Endothelial cell of hepatic sinusoid (primary cell): ENCODE measurements at regions not wholly inside any gene's neighbourhood (a gene's known extent, or its start where the extent isn't known, plus 50 kb on each side); places are given as distances from the start of the nearest gene placed in this dataset.
"Not testable (repeated sequence)": the region's sequence is repeated elsewhere in the genome, so short reads cannot be mapped to it uniquely, and the experiment has no call there.

ENCODE experiments used
- in situ Hi-C: cut with HindIII; loops from 2 replicates; pipeline ENCODE4 v1.10.0; 2017; ENCODE audit warnings: low sequenced_read_pairs

DNA sequence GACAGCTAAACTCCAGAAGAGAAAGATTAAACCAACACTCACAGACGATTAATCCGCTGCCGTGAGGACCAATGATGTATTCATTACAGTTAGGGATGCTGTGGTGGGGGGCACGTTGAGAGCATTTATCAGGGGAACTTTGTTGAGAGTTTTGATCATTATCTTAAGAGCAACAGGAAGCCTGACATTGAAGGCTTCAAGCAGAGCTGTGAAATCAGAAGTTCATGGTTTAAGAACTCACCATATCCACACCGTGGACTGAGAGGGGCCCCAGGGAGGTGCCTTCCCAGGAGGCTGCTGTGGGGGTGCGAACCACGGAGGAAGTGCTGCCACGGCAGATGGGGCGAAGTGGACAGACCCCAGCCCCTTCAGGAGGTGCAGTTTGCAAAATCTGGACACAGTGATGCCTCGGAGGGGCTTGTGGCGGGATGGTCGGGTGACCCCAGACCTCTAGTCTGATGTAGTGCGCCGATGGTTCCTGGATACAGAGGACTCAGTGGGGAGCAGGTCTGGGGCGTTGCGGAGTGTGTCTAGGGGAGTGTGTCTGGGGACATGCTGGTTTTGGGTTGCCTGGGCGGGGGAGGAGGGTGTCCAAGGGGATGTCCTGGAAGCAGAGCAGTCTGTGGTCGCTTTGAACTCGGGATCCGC is 73.0 kb downstream of the DIO3 start:
- in situ Hi-C loops, result loop anchor here (5.0 to 25.0 kb wide), 2 partner anchors 62 to 972 kb away; no protein-coding TSS in a partner anchor

DNA sequence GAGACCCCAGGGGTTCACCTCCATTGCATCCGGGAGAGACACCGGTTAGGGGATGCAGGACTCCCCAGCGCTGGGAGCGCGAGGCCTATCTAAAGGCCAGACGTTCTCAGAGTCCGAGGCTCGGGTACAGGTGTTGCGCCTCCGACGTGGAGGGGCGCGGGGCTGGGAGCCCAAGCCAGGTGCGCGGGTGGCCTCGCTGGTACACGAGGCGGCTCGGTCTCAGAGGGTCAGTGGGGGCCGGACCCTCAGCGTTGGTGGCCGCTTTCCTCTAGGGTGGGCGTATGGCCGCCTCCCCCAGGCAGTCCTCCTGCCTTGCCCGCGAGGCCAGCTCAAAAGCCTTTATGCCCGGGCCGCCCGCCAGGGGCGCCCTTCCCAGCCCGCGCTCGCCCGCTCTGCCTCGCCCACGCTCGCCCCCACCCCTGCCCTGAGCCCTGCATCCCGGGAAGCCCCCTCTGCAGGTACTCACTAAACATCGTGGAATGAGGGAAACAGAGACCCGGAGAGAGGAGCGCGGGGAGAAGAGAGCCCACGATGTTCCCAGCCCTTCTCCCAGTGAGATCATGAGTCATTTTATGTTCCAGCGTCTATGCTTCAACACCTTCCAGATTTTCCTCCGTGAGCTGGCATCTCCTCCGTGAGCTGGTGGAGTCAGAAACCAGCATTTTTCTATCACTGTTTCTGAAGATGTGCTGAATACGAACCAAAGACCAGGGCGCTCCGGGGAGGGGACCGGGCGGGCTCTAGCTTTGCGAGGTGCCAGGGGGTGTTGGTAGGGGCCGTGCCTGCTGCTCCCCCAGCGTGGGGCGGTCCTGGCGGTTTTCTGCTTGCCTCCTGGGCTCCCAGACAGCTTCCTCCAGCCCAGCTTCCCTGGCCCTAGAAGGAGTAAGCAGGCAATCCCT is 73.8 kb downstream of the DIO3 start:
- in situ Hi-C loops, result loop anchor here (5.0 to 25.0 kb wide), 2 partner anchors 63 to 973 kb away; no protein-coding TSS in a partner anchor

DNA sequence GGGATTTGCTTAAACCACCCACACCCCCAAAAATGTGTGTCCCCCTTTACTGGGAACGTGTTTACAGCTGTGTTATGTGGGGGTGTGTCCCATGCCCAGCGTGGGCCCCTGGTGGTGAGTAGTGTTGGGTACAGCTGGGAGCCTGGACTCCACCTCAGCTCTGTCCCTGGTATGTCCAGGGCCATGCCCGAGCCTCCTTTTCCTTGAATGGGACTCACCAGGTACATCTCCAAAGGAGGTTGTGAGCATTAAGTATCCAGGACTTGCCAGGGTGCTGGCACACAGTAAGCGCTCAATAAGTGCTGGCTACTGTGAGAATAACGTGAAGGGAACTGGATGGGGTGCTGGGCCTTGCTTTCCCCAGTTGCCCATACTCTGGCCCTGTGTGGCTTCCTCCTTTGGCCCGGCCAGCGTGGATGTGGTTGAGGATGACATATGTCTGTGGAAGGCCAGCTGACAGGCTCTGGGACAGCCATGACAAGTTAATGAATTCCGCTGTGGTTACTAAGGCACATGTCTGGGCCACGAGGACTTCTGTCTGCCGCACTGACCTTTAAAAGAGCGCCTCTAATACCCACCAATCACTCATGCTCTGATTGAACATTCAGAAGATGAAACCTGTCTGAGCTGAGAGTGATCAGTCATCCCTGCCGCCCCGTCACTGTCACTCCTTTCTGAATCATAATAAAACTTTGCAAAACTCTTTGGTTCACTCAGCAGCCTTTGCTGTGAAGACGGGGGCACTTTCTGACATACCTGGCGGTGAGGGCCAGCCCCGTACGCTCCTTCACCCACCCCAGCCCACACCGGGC is 74.7 kb downstream of the DIO3 start:
- in situ Hi-C loops, result loop anchor here (25.0 kb wide), 1 partner anchor 974 kb away; no protein-coding TSS in a partner anchor

DNA sequence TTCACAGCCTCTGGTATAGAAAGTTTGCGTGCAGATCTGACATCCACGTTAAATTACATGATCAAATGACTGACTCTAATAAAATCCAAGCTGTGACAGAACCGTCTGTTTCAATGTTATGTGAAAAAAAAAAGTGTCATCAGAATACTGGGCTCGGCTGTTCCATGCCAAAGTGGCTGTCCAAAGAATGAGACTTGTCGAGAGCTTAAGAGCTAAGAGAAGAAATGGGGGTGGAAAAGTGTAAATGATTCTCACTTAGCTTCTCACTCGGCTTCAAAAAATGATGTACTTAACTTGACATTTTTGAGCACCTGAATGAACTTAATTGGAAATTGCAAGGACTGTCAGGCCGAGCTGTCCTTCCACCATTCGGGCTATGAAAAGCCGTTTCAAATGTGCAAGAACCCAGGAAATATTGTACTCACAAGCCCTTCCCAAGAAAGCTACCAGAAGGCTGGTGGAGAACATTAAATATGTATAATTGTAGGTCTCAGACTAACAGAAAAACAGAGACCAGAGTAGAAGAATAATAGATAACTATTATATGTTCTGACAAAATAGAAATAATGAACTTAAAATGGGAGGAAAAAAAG is 78.0 kb downstream of the DIO3 start:
- in situ Hi-C loops, result loop anchor here (25.0 kb wide), 1 partner anchor 977 kb away; no protein-coding TSS in a partner anchor

DNA sequence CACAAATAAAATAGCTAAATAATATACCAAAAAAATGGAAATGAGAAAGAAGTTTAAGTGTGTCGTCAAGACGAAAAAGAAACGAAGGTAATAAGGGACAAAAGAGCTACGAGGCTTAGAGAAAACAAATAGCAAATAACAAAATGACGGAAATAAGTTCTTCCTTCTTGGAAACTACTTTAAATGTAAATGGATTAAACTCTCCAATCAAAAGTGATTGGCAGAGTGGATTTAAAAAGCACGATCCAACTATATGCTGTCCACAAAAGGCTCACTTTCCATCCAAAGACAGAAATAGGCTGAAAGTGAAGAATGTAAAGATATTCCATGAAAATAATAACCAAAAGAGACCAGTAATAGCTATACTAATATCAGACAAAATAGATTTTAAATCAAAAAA is 82.4 kb downstream of the DIO3 start:
- in situ Hi-C loops, result loop anchor here (25.0 kb wide), 1 partner anchor 981 kb away; no protein-coding TSS in a partner anchor

DNA sequence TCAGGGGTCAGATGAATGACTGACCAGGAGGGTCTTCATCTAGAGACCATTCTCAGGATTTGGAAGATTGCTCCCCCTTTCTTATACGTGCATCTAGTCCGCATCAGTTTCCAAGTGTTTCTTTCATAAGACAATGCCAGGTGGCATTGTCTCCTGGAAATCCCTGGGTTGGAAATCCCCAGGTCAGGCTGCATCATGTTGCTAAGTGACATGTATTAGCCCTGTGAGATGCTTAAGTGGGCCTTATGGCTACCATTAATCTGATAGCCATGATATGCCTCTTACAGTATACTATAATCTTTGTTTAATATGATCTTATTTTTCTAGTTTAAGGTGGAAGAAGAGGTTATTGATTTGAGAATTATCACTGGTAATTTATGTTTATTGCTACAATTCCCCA is 92.8 kb downstream of the DIO3 start:
- in situ Hi-C loops, result no loop called here

DNA sequence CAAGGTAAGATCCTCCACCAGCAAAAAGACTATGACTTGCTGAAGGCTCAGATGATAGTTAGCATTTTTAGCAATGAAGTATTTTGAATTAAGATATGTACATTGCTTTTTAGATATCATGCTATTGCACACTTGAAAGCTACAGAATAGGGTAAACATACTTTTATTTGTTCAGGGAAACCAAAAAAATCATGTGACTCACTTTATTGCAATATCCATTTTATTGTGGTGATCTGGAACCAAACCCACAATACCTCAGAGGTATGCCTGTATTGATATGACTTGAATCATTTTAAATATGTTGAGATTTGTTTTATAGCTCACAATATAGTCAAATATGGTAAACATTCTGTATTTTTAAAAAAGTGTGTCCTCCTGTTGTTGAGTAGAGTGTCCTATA is 96.1 kb downstream of the DIO3 start:
- in situ Hi-C loops, result no loop called here

DNA sequence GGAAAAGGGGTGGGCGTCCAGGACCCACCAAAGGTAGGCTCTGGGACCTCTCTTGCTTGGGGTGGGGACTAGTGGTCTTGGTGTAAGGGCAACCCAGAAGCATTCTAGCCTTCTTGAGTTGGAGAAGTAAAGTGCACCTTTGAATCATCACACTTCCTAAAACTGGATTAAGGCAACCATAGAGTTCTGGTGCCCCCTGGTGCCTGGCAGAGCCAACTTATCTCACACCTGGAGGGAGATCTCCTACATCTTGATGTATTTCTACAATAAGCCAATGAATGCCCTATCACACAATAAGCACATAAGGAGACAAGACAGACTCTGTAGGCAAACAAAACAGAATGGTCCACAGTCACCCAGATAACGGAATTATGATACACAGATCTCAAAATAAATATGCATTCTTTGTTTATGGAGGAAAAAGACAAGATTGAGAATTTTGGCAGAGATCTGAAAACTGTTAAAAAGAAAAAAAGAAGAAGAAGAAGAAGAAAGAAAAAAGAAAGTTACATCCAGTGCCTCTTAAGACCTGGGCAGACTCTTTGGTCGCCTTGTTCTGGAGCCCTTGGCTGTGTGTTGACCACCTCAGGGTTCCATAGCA is 95.9 kb upstream of the PPP2R5C start:
- in situ Hi-C loops, result no loop called here

DNA sequence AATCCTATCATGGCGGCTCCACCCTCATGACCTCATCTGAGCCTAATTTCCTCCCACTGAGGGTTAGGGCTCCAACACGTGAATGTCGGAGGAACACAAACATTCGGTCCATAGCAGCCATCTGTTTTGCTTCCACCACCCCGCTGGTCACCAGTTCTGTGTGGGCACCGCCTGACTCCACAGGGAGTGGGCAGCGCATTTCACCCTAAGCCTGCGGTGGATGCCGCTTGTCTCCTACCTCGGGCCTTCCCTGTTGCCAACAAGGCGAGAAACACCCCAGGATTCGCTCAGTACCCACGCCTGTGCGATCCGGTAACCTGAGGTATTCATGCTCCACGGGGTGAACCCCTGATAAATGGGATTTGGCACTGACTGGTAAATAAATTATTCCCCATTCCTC is 95.2 kb upstream of the PPP2R5C start:
- in situ Hi-C loops, result no loop called here

DNA sequence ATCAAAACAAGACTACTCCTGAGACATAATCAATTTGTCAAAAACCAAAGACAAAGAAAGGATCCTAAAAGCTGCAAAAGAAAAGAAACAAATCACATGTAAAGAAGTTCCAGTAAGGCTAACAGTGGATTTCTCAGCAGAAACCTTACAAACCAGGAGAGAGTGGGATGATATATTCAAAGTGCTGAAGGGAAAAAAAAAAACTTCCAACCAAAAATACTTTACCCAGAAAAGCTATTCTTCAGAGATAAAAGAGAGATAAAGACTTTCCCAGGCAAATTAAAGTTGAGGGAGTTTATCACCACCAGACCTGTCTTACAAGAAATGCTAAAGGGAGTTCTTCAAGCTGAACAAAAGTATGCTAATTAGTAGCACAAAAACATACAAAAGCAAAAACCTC is 91.9 kb upstream of the PPP2R5C start:
- in situ Hi-C loops, result no loop called here

DNA sequence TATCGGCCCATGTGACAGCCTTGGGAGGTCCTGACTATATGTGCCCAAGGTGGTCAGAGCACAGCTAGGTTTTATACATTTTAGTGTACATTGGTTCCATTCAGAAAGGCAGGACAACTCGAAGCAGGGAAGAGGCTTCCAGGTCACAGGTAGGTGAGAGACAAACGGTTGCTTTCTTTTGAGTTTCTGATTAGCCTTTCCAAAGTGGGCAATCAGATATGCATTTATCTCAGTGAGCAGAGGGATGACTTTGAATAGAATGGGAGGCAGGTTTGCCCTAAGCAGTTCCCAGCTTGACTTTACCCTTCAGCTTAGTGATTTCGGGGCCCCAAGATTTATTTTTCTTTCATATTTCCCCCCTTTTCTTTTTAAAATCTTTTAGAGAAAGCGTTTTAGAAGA is 87.6 kb upstream of the PPP2R5C start:
- in situ Hi-C loops, result no loop called here

DNA sequence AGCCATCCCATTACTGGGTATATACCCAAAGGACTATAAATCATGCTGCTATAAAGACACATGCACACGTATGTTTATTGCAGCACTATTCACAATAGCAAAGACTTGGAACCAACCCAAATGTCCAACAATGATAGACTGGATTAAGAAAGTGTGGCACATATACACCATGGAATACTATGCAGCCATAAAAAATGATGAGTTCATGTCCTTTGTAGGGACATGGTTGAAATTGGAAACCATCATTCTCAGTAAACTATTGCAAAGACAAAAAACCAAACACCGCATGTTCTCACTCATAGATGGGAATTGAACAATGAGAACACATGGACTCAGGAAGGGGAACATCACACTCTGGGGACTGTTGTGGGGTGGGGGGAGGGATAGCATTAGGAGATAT is 85.7 kb upstream of the PPP2R5C start:
- in situ Hi-C loops, result not testable (repeated sequence)

DNA sequence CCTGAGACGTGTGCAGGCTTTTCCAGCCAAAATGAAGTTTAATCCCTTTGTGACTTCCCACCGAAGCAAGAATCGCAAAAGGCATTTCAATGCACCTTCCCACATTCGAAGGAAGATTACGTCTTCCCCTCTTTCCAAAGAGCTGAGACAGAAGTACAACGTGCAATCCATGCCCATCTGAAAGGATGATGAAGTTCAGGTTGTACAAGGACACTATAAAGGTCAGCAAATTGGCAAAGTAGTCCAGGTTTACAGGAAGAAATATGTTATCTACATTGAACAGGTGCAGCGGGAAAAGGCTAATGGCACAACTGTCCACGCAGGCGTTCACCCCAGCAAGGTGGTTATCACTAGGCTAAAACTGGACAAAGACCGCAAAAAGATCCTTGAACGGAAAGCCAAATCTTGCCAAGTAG is 83.6 kb upstream of the PPP2R5C start:
- in situ Hi-C loops, result not testable (repeated sequence)

DNA sequence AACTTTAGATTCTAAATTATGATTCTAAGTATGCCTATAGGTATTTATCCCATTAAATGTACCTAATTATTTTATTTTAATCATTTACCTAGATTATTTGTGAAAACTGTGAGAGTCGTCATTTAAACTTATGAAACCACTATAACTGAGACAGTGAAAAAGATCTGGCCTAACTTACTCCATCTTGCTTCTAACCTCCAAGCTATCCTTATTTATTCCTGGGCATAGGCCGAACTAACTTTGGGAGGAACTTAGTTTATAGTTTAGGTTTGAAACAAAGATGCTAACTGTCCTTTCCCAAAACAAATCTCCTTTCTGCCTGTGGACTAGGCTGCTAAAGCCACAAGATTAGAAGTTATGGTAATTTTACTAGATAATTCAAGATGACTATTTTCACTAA is 79.7 kb upstream of the PPP2R5C start:
- in situ Hi-C loops, result no loop called here

DNA sequence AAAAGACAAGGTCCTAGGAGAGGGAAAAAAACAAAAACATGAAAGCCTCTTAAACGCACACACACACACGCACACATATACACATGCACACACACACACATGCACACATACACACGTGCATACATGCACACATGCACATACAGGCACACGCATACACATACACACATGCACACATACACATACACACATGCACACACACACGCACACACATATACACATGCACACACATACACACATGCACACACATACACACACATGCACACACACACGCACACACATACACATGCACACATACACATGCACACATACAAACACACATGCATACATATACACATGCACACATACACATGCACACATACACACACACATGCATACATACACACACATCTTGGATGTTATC is 78.1 kb upstream of the PPP2R5C start:
- in situ Hi-C loops, result no loop called here

DNA sequence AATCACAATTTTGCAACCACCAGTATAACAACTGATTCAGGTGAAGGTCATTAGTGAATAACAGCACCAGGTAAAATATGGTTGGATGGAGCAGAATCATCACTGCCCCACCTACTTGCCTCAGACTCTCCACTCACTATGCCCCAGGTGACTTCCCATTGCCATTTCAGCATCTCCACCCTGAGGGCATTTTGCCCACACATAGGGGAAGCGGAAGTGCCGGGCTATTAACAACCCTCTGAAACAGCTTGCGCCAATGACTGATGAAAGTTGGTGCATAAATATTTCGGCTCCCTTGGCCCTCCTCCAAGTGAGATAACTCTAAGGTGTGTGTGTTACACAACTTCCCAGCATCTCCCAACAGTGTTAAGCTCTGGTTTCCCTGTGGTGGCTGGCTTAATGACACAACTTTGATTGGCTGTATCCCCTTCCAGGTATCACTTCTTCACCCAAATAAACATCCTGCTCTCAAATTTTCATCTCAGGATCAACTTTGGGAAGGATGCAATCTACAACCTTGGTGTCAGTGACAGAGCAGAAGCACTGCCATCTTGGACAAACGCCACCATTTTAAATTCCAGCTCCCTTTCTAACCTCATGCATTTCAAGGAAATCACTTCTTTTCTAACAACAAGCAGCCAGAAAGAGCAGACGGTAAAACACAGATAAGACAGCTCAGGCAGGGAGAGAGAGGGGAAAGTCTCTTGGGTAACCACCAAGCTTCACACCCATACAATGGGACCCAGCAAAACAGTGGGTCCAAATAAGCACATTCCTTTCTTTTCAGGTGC is 73.6 kb upstream of the PPP2R5C start:
- in situ Hi-C loops, result no loop called here

DNA sequence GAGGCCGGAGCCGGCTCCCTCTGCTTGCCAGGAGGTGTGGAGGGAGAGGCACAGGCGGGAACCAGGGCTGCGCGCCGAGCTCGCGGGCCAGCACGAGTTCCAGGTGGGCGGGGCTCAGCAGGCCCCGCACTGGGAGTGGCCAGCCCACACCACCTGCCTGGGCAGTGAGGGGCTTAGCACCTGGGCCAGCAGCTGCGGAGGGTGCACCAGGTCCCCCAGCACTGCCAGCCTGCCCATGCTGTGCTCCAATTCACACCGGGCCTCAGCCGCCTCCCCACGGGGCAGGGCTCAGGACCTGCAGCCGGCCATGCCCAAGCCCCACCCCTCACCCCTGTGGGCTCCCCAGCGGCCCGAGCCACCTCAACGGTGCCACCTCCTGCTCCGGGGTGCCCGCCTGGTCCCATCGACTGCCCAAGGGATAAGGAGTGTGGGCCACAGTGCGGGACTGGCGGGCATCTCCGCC is 72.4 kb upstream of the PPP2R5C start:
- in situ Hi-C loops, result no loop called here

DNA sequence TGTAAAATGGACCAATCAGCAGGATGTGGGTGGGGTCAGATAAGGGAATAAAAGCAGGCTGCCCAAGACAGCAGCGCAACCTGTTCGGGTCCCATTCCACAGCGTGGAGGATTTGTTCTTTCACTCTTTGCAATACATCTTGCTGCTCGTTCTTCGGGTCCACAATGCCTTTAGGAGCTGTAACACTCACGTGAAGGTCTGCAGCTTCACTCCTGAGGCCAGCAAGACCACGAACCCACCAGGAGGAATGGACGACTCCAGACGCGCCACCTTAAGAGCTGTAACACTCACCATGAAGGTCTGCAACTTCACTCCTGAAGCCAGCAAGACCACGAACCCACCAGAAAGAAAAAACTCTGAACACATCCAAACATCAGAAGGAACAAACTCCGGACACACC is 71.5 kb upstream of the PPP2R5C start:
- in situ Hi-C loops, result not testable (repeated sequence)

DNA sequence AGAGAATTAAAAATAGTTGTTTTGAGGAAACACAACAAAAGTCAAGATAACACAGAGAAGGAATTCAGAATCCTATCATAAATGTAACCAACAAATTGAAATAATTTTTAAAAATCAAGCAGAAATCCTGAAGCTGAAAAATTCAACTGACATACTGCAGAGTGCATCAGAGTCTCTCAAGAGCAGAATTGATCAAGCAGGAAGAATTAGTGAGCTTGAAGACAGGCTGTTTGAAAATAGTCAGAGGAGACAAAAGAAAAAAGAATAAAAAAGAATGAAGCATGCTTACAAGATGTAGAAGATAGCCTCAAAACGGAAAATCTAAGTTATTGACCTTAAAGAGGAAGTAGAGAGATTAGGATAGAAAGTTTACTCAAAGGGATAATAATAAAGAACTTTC is 65.8 kb upstream of the PPP2R5C start:
- in situ Hi-C loops, result no loop called here
